ENCODE measurements at regions not wholly inside any gene's neighbourhood (a gene's known extent, or its start where the extent isn't known, plus 50 kb on each side); places are given as distances from the start of the nearest gene placed in this dataset.

DNA sequence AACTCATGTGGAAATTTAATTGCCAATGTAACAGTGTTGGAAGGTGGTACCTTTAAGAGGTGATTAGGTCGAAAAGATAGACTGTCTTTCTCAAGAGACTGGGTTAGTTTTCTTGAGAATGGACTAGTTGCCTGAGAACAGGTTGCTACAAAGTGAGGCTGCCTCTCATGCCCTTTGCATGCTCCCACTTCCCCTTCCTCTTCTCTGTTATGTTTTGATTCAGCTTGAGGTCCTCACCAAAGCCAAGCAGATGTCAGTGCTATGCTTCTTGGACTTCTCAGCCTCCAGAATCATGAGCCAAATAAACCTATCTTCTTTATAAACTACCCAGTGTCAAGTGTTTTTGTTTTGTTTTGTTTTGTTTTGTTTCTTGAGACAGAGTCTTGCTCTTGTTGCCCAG, 187.0 kb upstream of the RUNX1 start:
- DNase-seq = no peak
- no peaks in the 10 kb centered on the region for H3K36me3 Mint-ChIP-seq
- peaks cover 5% of the 10 kb centered on the region for H3K4me1 Mint-ChIP-seq
- Histone ChIP-seq H4K20me1 (ENCODE audit: insufficient read depth, low read length) (no peaks in the 10 kb centered on the region), H3K4me3 (replicated peaks in 1 of 3; ENCODE audit: low read depth in 2 of 3, low read length in 3 of 3) (no peak overlapping the region), H3K9ac (ENCODE audit: insufficient read depth, low read length, poor library complexity, severe bottlenecking) (no peak overlapping the region), H3K27ac (ENCODE audit: low read depth in 1 of 2, low read length in 2 of 2) (no peak overlapping the region), H3K27me3 (ENCODE audit: control insufficient read depth in 2 of 2, insufficient read depth in 2 of 2, low read length in 2 of 2) (no peaks in the 10 kb centered on the region), H3K79me2 (ENCODE audit: insufficient read depth, low read length) (no peaks in the 10 kb centered on the region), H3K4me2 (replicated peaks; ENCODE audit: extremely low read depth, low read length, poor library complexity, severe bottlenecking) (no peak overlapping the region), H3K4me1 (ENCODE audit: control insufficient read depth in 1 of 2, insufficient read depth in 2 of 2, low read length in 2 of 2) (no peaks in the 10 kb centered on the region), H3K9me3 (replicated peaks in 1 of 2; ENCODE audit: control insufficient read depth in 1 of 2, insufficient read depth in 1 of 2, low read length in 2 of 2) (peaks cover 8 to 14% of the 10 kb centered on the region in 2 donors), H2AFZ (ENCODE audit: insufficient read depth, low read depth, low read length, poor library complexity, severe bottlenecking) (no peak overlapping the region), H3K36me3 (replicated peaks in 1 of 2; ENCODE audit: control insufficient read depth in 1 of 2, insufficient read depth in 2 of 2, low read length in 2 of 2) (no peaks in the 10 kb centered on the region)
- intact Hi-C loops (cut with micrococcal nuclease) = no loop called here
- TF ChIP-seq, protein P1, sequence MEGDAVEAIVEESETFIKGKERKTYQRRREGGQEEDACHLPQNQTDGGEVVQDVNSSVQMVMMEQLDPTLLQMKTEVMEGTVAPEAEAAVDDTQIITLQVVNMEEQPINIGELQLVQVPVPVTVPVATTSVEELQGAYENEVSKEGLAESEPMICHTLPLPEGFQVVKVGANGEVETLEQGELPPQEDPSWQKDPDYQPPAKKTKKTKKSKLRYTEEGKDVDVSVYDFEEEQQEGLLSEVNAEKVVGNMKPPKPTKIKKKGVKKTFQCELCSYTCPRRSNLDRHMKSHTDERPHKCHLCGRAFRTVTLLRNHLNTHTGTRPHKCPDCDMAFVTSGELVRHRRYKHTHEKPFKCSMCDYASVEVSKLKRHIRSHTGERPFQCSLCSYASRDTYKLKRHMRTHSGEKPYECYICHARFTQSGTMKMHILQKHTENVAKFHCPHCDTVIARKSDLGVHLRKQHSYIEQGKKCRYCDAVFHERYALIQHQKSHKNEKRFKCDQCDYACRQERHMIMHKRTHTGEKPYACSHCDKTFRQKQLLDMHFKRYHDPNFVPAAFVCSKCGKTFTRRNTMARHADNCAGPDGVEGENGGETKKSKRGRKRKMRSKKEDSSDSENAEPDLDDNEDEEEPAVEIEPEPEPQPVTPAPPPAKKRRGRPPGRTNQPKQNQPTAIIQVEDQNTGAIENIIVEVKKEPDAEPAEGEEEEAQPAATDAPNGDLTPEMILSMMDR (IDR thresholded peaks at IDR 0.05) = no peak
- peak overlapping the region in 1 of 7 donors; percentile 14 for H3K27ac Mint-ChIP-seq
- H3K27me3 Mint-ChIP-seq (ENCODE audit: low read depth in 3 of 3) = peaks cover 0 to 3% (median 2%) of the 10 kb centered on the region in 3 donors
- H3K4me3 Mint-ChIP-seq = no peak overlapping the region
- WGBS (ENCODE audit: insufficient coverage) = no CpG with 5 or more reads among the region's 1 CpG
- peaks cover 13 to 20% (median 15%) of the 10 kb centered on the region in 7 donors for H3K9me3 Mint-ChIP-seq

DNA sequence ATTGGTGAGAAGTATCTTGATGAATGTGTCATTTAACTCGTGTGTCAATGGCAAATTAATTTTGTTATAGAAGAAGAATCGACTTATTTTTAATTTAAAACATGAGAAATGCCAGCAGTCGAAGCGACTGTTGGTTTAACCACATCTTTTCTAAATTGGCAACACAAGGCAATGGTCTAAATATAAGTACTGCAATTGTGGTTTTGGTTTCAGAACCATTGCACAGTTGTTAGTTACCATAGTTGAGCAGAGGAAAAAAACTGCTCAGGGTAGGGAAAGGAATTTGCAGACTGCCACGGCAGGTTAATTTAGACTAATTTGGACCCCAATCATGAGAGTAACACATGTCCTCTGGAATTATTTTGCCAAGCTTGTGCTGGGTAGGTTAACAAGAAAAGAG, 185.6 kb upstream of the RUNX1 start:
- Histone ChIP-seq H3K27me3 (ENCODE audit: control insufficient read depth in 2 of 2, insufficient read depth in 2 of 2, low read length in 2 of 2) (no peaks in the 10 kb centered on the region), H3K27ac (ENCODE audit: low read depth in 1 of 2, low read length in 2 of 2) (no peak overlapping the region), H3K79me2 (ENCODE audit: insufficient read depth, low read length) (no peaks in the 10 kb centered on the region), H3K9me3 (replicated peaks in 1 of 2; ENCODE audit: control insufficient read depth in 1 of 2, insufficient read depth in 1 of 2, low read length in 2 of 2) (peaks cover 8 to 14% of the 10 kb centered on the region in 2 donors), H3K4me2 (replicated peaks; ENCODE audit: extremely low read depth, low read length, poor library complexity, severe bottlenecking) (no peak overlapping the region), H4K20me1 (ENCODE audit: insufficient read depth, low read length) (no peaks in the 10 kb centered on the region), H3K4me1 (ENCODE audit: control insufficient read depth in 1 of 2, insufficient read depth in 2 of 2, low read length in 2 of 2) (no peaks in the 10 kb centered on the region), H3K4me3 (replicated peaks in 1 of 3; ENCODE audit: low read depth in 2 of 3, low read length in 3 of 3) (no peak overlapping the region), H3K36me3 (replicated peaks in 1 of 2; ENCODE audit: control insufficient read depth in 1 of 2, insufficient read depth in 2 of 2, low read length in 2 of 2) (no peaks in the 10 kb centered on the region), H2AFZ (ENCODE audit: insufficient read depth, low read depth, low read length, poor library complexity, severe bottlenecking) (no peak overlapping the region), H3K9ac (ENCODE audit: insufficient read depth, low read length, poor library complexity, severe bottlenecking) (no peak overlapping the region)
- peaks cover 0 to 3% (median 2%) of the 10 kb centered on the region in 3 donors for H3K27me3 Mint-ChIP-seq (ENCODE audit: low read depth in 3 of 3)
- TF ChIP-seq, protein P1 (IDR thresholded peaks at IDR 0.05) = no peak
- no peak overlapping the region for H3K27ac Mint-ChIP-seq
- WGBS (ENCODE audit: insufficient coverage) = 0% methylated on average over 1 of the region's 5 CpGs
- no peak overlapping the region for H3K4me3 Mint-ChIP-seq
- H3K9me3 Mint-ChIP-seq = peaks cover 13 to 20% (median 15%) of the 10 kb centered on the region in 7 donors
- intact Hi-C loops (cut with micrococcal nuclease) = no loop called here
- no peaks in the 10 kb centered on the region for H3K36me3 Mint-ChIP-seq
- H3K4me1 Mint-ChIP-seq = peaks cover 5% of the 10 kb centered on the region
- no peak for DNase-seq

Measured in CD14-positive monocyte (primary cell).